ENCODE measurements at regions not wholly inside any gene's neighbourhood (a gene's known extent, or its start where the extent isn't known, plus 50 kb on each side); places are given as distances from the start of the nearest gene placed in this dataset.

GRCh38 chr2:117091041-117091837, 723.3 kb upstream of the DDX18 start (continued):
- TF ChIP-seq ISL1 (CRISPR knock-in tag; IDR thresholded peaks at IDR 0.05) (no peak), GLIS3 (CRISPR knock-in tag; IDR thresholded peaks at IDR 0.05) (no peak), PATZ1 (CRISPR knock-in tag; IDR thresholded peaks at IDR 0.05; ENCODE audit: borderline replicate concordance) (no peak), CREB5 (CRISPR knock-in tag; IDR thresholded peaks at IDR 0.05; ENCODE audit: low read depth) (no peak), RARB (CRISPR knock-in tag; IDR thresholded peaks at IDR 0.05) (no peak), ZFP30 (CRISPR knock-in tag; IDR thresholded peaks at IDR 0.05) (no peak), ZFP3 (CRISPR knock-in tag; IDR thresholded peaks at IDR 0.05) (no peak), ZNF565 (CRISPR knock-in tag; conservative IDR thresholded peaks at IDR 0.05; ENCODE audit: low read depth) (no peak), SNAI2 (CRISPR knock-in tag; IDR thresholded peaks at IDR 0.05) (no peak)

GRCh38 chr2:117101613-117102012, 712.9 kb upstream of the DDX18 start:
- ATAC-seq: no peak

More at GRCh38 chr2:117101613-117102012, 712.9 kb upstream of the DDX18 start:
- TF ChIP-seq BACH2 (CRISPR knock-in tag; IDR thresholded peaks at IDR 0.05; ENCODE audit: borderline replicate concordance) (no peak), ESRRG (CRISPR knock-in tag; IDR thresholded peaks at IDR 0.05) (no peak), ZFP3 (CRISPR knock-in tag; IDR thresholded peaks at IDR 0.05) (no peak), ARNTL (CRISPR knock-in tag; IDR thresholded peaks at IDR 0.05; ENCODE audit: borderline replicate concordance, low read depth) (no peak), PATZ1 (CRISPR knock-in tag; IDR thresholded peaks at IDR 0.05; ENCODE audit: borderline replicate concordance) (no peak), ZFP30 (CRISPR knock-in tag; IDR thresholded peaks at IDR 0.05) (no peak), RARB (CRISPR knock-in tag; IDR thresholded peaks at IDR 0.05) (no peak), CSDC2 (CRISPR knock-in tag; IDR thresholded peaks at IDR 0.05) (no peak), POU6F1 (CRISPR knock-in tag; IDR thresholded peaks at IDR 0.05; ENCODE audit: borderline replicate concordance, low read depth) (no peak), ZC3H10 (CRISPR knock-in tag; IDR thresholded peaks at IDR 0.05) (no peak), TOX (CRISPR knock-in tag; IDR thresholded peaks at IDR 0.05; ENCODE audit: borderline replicate concordance) (no peak), ZNF565 (CRISPR knock-in tag; conservative IDR thresholded peaks at IDR 0.05; ENCODE audit: low read depth) (no peak), TSHZ2 (CRISPR knock-in tag; IDR thresholded peaks at IDR 0.05) (no peak), ZNF8 (CRISPR knock-in tag; IDR thresholded peaks at IDR 0.05) (no peak), GLIS3 (CRISPR knock-in tag; IDR thresholded peaks at IDR 0.05) (no peak), OSR1 (CRISPR knock-in tag; IDR thresholded peaks at IDR 0.05) (no peak)
